Neuronal stem cell (in vitro differentiated cells): ENCODE measurements at regions not wholly inside any gene's neighbourhood (a gene's known extent, or its start where the extent isn't known, plus 50 kb on each side); places are given as distances from the start of the nearest gene placed in this dataset.

Source experiments
- DNase-seq: peaks from one replicate; pipeline ENCODE4 v3.0.0-alpha.2; 2013; ENCODE audit warnings: low spot score
- H2AFZ ChIP-seq: one replicate; pipeline ENCODE4 v1.6.1; 2013; ENCODE audit warnings: mild to moderate bottlenecking, low read length, inconsistent platforms
- H2AK5ac ChIP-seq: 2 replicates; pipeline ENCODE4 v1.6.1; 2013; ENCODE audit warnings: low read depth, mild to moderate bottlenecking, inconsistent platforms, low read length, moderate library complexity, mixed read lengths
- H2BK120ac ChIP-seq: 2 replicates; pipeline ENCODE4 v1.6.1; 2013; ENCODE audit warnings: low read depth, mild to moderate bottlenecking, inconsistent platforms, low read length, moderate library complexity, mixed read lengths
- H2BK12ac ChIP-seq: one replicate; pipeline ENCODE4 v1.6.1; 2013; ENCODE audit warnings: low read length, inconsistent platforms
- H2BK15ac ChIP-seq: 2 replicates; pipeline ENCODE4 v1.6.1; 2013; ENCODE audit warnings: mild to moderate bottlenecking, low read length, inconsistent platforms, mixed read lengths
- H2BK5ac ChIP-seq: one replicate; pipeline ENCODE4 v1.6.1; 2013; ENCODE audit warnings: inconsistent platforms, mild to moderate bottlenecking, low read length, moderate library complexity
- H3K14ac ChIP-seq: one replicate; pipeline ENCODE4 v1.6.1; 2013; ENCODE audit warnings: low read length, inconsistent platforms
- H3K18ac ChIP-seq: 2 replicates; pipeline ENCODE4 v1.6.1; 2013; ENCODE audit warnings: low read length, inconsistent platforms
- H3K23ac ChIP-seq: 2 replicates; pipeline ENCODE4 v1.6.1; 2013; ENCODE audit warnings: low read depth, mild to moderate bottlenecking, mixed read lengths, low read length, inconsistent platforms; ENCODE audit not compliant: poor library complexity
- H3K27ac ChIP-seq: replicated peaks from 3 replicates; pipeline ENCODE4 v1.5.1; 2013; ENCODE audit warnings: low read length, inconsistent platforms
- H3K27me3 ChIP-seq, 3 experiments: 2 replicates each; pipeline ENCODE4 v1.6.1; 2013; ENCODE audit warnings: low read length in 3 of 3, mild to moderate bottlenecking in 2 of 3, inconsistent platforms in 1 of 3, low read depth in 1 of 3, mixed read lengths in 1 of 3, moderate library complexity in 1 of 3; ENCODE audit not compliant: control insufficient read depth in 3 of 3, insufficient read depth in 3 of 3
- H3K36me3 ChIP-seq, 2 donors: replicated peaks in 1 of 2; 2 replicates each; pipeline ENCODE4 v1.6.1; 2013; ENCODE audit warnings: low read length in 2 of 2; ENCODE audit not compliant: control insufficient read depth in 2 of 2, insufficient read depth in 2 of 2
- H3K4ac ChIP-seq: 2 replicates; pipeline ENCODE4 v1.6.1; 2013; ENCODE audit warnings: inconsistent platforms, mild to moderate bottlenecking, low read length, moderate library complexity
- H3K4me1 ChIP-seq, 2 donors: 1 replicate in 1 of 2; 2 replicates in 1 of 2; pipeline ENCODE4 v1.6.1; 2013; ENCODE audit warnings: low read length in 2 of 2, low read depth in 1 of 2; ENCODE audit not compliant: control insufficient read depth in 2 of 2, insufficient read depth in 1 of 2
- H3K4me2 ChIP-seq: one replicate; pipeline ENCODE4 v1.6.1; 2013; ENCODE audit warnings: mild to moderate bottlenecking, low read length, inconsistent platforms; ENCODE audit not compliant: insufficient read depth, poor library complexity, severe bottlenecking
- H3K4me3 ChIP-seq, 2 donors: 2 replicates each; pipeline ENCODE4 v1.5.1; 2013; ENCODE audit warnings: low read length in 2 of 2, mild to moderate bottlenecking in 2 of 2, inconsistent platforms in 1 of 2, moderate library complexity in 1 of 2
- H3K79me1 ChIP-seq: one replicate; pipeline ENCODE4 v1.6.1; 2013; ENCODE audit warnings: low read depth, mild to moderate bottlenecking, inconsistent platforms, low read length, moderate library complexity
- H3K9ac ChIP-seq: one replicate; pipeline ENCODE4 v1.6.1; 2013; ENCODE audit warnings: mild to moderate bottlenecking, low read depth, low read length, inconsistent platforms; ENCODE audit not compliant: poor library complexity
- H3K9me3 ChIP-seq, 2 donors: replicated peaks in 1 of 2; 2 replicates each; pipeline versions ENCODE3 to v1.6.1; 2013; ENCODE audit warnings: low read length in 2 of 2, mild to moderate bottlenecking in 2 of 2, inconsistent platforms in 1 of 2, low read depth in 1 of 2, mixed read lengths in 1 of 2, moderate library complexity in 1 of 2; ENCODE audit not compliant: control insufficient read depth in 2 of 2, insufficient read depth in 1 of 2
- H4K8ac ChIP-seq: one replicate; pipeline ENCODE4 v1.6.1; 2013; ENCODE audit warnings: low read depth, mild to moderate bottlenecking, inconsistent platforms, low read length, moderate library complexity
- H4K91ac ChIP-seq: one replicate; pipeline ENCODE4 v1.6.1; 2013; ENCODE audit warnings: low read length, low read depth, mild to moderate bottlenecking, inconsistent platforms; ENCODE audit not compliant: poor library complexity
- WGBS, 2 donors: extraction: QIAGEN DNeasy Blood & Tissue Kit; methylation state at CpG; one replicate each; pipeline ENCODE4 v1.1.7; 2013; ENCODE audit warnings: missing lambda C conversion rate in 2 of 2, mixed read lengths in 1 of 2; ENCODE audit not compliant: insufficient read length in 2 of 2, insufficient replicate concordance in 1 of 2; ENCODE audit errors: extremely low coverage in 2 of 2; 5-methylcytosine and 5-hydroxymethylcytosine counted together

GRCh38 chr6:11328613-11329247 lies 96.3 kb upstream of the NEDD9 start:
- Histone ChIP-seq H2AFZ (no peak overlapping the region), H3K4ac (no peak overlapping the region), H3K4me3 (no peak overlapping the region), H3K4me2 (no peak overlapping the region), H3K4me1 (peaks cover 0 to 12% of the 10 kb centered on the region in 2 donors), H2BK12ac (no peak overlapping the region), H2BK5ac (no peak overlapping the region), H3K18ac (no peak overlapping the region), H4K91ac (no peak overlapping the region), H4K8ac (no peak overlapping the region), H3K9me3 (no peaks in the 10 kb centered on the region), H3K27ac (no peak overlapping the region), H3K27me3 (no peaks in the 10 kb centered on the region), H3K23ac (no peak overlapping the region), H2BK15ac (no peak overlapping the region), H3K9ac (no peak overlapping the region), H3K14ac (no peak overlapping the region), H2BK120ac (no peak overlapping the region), H2AK5ac (no peak overlapping the region), H3K79me1 (no peaks in the 10 kb centered on the region), H3K36me3 (no peaks in the 10 kb centered on the region)
- no peak for DNase-seq
- no CpG with 5 or more reads among the region's 7 CpGs for WGBS, 2 donors

- no peak overlapping the region for H3K23ac ChIP-seq
- DNase-seq, result no peak
- no peak overlapping the region for H2AFZ ChIP-seq
- no peaks in the 10 kb centered on the region for H3K27me3 ChIP-seq
- H2BK12ac ChIP-seq, result no peak overlapping the region
- no peak overlapping the region for H3K14ac ChIP-seq
- H3K27ac ChIP-seq, result no peak overlapping the region
- H3K9me3 ChIP-seq, result no peaks in the 10 kb centered on the region
- no peak overlapping the region for H3K4me3 ChIP-seq
- H3K36me3 ChIP-seq, result no peaks in the 10 kb centered on the region
- H3K9ac ChIP-seq, result no peak overlapping the region
- no peak overlapping the region for H2BK120ac ChIP-seq
- no peak overlapping the region for H2AK5ac ChIP-seq
- WGBS, 2 donors, result no CpG with 5 or more reads among the region's 3 CpGs
- no peaks in the 10 kb centered on the region for H3K79me1 ChIP-seq
- H3K4me2 ChIP-seq, result no peak overlapping the region
- H4K8ac ChIP-seq, result no peak overlapping the region
- peaks cover 0 to 12% of the 10 kb centered on the region in 2 donors for H3K4me1 ChIP-seq
- no peak overlapping the region for H2BK5ac ChIP-seq
- H3K18ac ChIP-seq, result no peak overlapping the region
- no peak overlapping the region for H3K4ac ChIP-seq
- H4K91ac ChIP-seq, result no peak overlapping the region
- H2BK15ac ChIP-seq, result no peak overlapping the region
Measured at GRCh38 chr6:11327961-11328360, 95.5 kb upstream of the NEDD9 start.

- no peaks in the 10 kb centered on the region for H3K36me3 ChIP-seq
- H3K27me3 ChIP-seq, result no peaks in the 10 kb centered on the region
- H2BK120ac ChIP-seq, result no peak overlapping the region
- H3K23ac ChIP-seq, result no peak overlapping the region
- H3K4ac ChIP-seq, result no peak overlapping the region
- H4K8ac ChIP-seq, result no peak overlapping the region
- no peak overlapping the region for H2AK5ac ChIP-seq
- H2BK12ac ChIP-seq, result no peak overlapping the region
- H3K4me3 ChIP-seq, result no peak overlapping the region
- no peaks in the 10 kb centered on the region for H3K79me1 ChIP-seq
- no peak overlapping the region for H3K18ac ChIP-seq
- no peak overlapping the region for H3K9ac ChIP-seq
- H3K27ac ChIP-seq, result no peak overlapping the region
- H2AFZ ChIP-seq, result no peak overlapping the region
- no peak overlapping the region for H4K91ac ChIP-seq
- H3K4me1 ChIP-seq, result peaks cover 2 to 12% of the 10 kb centered on the region in 2 donors
- WGBS, 2 donors, result no CpG with 5 or more reads among the region's 2 CpGs
- H3K4me2 ChIP-seq, result no peak overlapping the region
- H2BK15ac ChIP-seq, result no peak overlapping the region
- H2BK5ac ChIP-seq, result no peak overlapping the region
- H3K9me3 ChIP-seq, result no peaks in the 10 kb centered on the region
- H3K14ac ChIP-seq, result no peak overlapping the region
- no peak for DNase-seq
Measured at GRCh38 chr6:11326116-11326515, 93.6 kb upstream of the NEDD9 start.

GRCh38 chr6:11324453-11325015 lies 92.1 kb upstream of the NEDD9 start:
- Histone ChIP-seq H3K79me1 (no peaks in the 10 kb centered on the region), H2BK5ac (no peak overlapping the region), H3K4me2 (no peak overlapping the region), H4K8ac (no peak overlapping the region), H2BK15ac (no peak overlapping the region), H4K91ac (no peak overlapping the region), H3K36me3 (no peaks in the 10 kb centered on the region), H2AFZ (peak overlapping the region; percentile 40), H3K4me1 (peaks cover 4 to 12% of the 10 kb centered on the region in 2 donors), H3K18ac (no peak overlapping the region), H3K23ac (no peak overlapping the region), H2BK12ac (no peak overlapping the region), H3K27me3 (peaks cover 0 to 2% (median 0%) of the 10 kb centered on the region in 3 experiments), H3K4ac (no peak overlapping the region), H3K27ac (no peak overlapping the region), H3K9ac (no peak overlapping the region), H3K9me3 (peaks cover 0 to 2% of the 10 kb centered on the region in 2 donors), H2BK120ac (no peak overlapping the region), H3K4me3 (no peak overlapping the region), H2AK5ac (no peak overlapping the region), H3K14ac (no peak overlapping the region)
- WGBS, 2 donors, result no CpG with 5 or more reads among the region's 6 CpGs
- no peak for DNase-seq
